BLaER1 (cell line): ENCODE measurements at regions not wholly inside any gene's neighbourhood (a gene's known extent, or its start where the extent isn't known, plus 50 kb on each side); places are given as distances from the start of the nearest gene placed in this dataset.
A peak's percentile ranks its signal among the peaks of the same experiment; 100 is the strongest.

ENCODE experiments used
- H3K27ac ChIP-seq: shearing (Covaris generic); formaldehyde crosslinking; 2 replicates; pipeline ENCODE4 v1.8.1; 2022
- H3K27me3 ChIP-seq: shearing (Covaris generic); formaldehyde crosslinking; 2 replicates; pipeline ENCODE4 v1.8.1; 2022
- H3K36me3 ChIP-seq: shearing (Covaris generic); formaldehyde crosslinking; 2 replicates; pipeline ENCODE4 v1.8.1; 2022
- H3K4me1 ChIP-seq: shearing (Covaris generic); formaldehyde crosslinking; 2 replicates; pipeline ENCODE4 v1.8.1; 2022
- H3K4me2 ChIP-seq: shearing (Covaris generic); formaldehyde crosslinking; 2 replicates; pipeline ENCODE4 v1.8.1; 2022
- H3K4me3 ChIP-seq: shearing (Covaris generic); formaldehyde crosslinking; 2 replicates; pipeline ENCODE4 v1.8.1; 2022
- H3K9ac ChIP-seq: shearing (Covaris generic); formaldehyde crosslinking; 2 replicates; pipeline ENCODE4 v1.8.1; 2022
- H3K9me3 ChIP-seq: shearing (Covaris generic); formaldehyde crosslinking; 2 replicates; pipeline ENCODE4 v1.8.1; 2022
- H4K20me1 ChIP-seq: shearing (Covaris generic); formaldehyde crosslinking; 2 replicates; pipeline ENCODE4 v1.8.1; 2022
- Cebpa-rat ChIP-seq: shearing (Covaris generic); IDR thresholded peaks from 2 replicates; pipeline ENCODE4 v1.8.1; 2022

DNA sequence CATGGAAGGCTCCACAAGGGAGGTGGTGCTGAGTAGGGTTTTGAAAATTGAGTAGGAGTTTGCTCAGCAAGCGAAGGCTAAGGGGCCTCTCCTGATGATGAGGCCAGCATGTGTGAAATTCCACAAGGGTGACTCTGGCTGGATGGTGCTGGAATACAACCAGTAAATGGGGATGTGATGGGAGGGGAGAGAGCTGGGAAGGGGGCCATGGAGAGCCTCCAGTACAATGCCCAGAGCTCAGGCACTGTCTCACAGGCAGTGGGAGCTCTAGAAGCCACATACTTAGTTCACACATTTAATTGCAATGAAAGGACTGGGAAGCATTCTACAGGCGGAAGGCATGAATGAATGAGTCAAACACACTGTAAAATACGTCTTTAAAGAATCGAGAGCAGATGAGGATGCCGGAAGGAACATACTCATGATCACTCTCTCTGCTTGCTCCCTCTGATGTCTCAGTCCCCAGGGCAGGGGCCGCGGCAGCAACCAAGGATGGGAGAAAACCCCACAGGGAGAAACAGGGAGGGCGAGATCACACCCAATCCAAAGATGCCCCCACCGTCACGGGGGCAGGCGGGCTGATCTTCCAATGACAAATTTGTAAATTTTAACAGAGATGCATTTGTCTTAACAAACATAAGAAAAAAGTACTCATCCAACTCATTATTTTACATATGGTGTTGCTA is 261.0 kb downstream of the NSG2 start:
- Histone ChIP-seq H3K27me3 (no peaks in the 10 kb centered on the region), H3K4me3 (no peak overlapping the region)
- no peak for TF ChIP-seq Cebpa-rat

DNA sequence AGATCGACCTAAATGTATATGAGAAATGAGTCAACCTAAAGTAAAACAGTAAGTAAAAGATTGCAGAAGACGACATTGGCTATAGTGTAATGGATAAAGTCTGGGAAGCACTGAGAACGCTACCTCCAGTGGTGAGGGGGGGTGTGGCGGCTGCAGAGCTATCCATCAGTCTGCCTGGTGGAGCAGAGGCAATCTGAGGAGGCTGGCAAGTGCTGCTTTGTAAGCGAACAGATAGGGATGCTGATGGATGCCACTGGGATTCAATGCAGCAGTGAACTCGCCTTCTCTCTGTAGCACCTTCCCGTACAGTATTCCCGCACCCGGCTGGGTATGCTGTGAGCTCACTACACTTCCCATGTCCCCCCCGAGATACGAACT is 261.5 kb downstream of the NSG2 start:
- H3K27ac ChIP-seq = no peak overlapping the region
- no peak overlapping the region for H3K9ac ChIP-seq
- H3K4me2 ChIP-seq = no peak overlapping the region
- no peaks in the 10 kb centered on the region for H3K36me3 ChIP-seq
- no peaks in the 10 kb centered on the region for H3K27me3 ChIP-seq
- H4K20me1 ChIP-seq = no peaks in the 10 kb centered on the region
- H3K4me1 ChIP-seq = no peaks in the 10 kb centered on the region
- TF ChIP-seq Cebpa-rat = no peak
- H3K4me3 ChIP-seq = no peak overlapping the region
- H3K9me3 ChIP-seq = no peaks in the 10 kb centered on the region

More for the DNA sequence above, 261.0 kb downstream of the NSG2 start:
- H3K9ac ChIP-seq = no peak overlapping the region
- peaks cover under 1% of the 10 kb centered on the region; the same call in 1 of the 2 replicates for H3K4me1 ChIP-seq
- no peaks in the 10 kb centered on the region for H4K20me1 ChIP-seq
- H3K36me3 ChIP-seq = no peaks in the 10 kb centered on the region
- no peak overlapping the region for H3K4me2 ChIP-seq
- no peaks in the 10 kb centered on the region for H3K9me3 ChIP-seq
- no peak overlapping the region for H3K27ac ChIP-seq

DNA sequence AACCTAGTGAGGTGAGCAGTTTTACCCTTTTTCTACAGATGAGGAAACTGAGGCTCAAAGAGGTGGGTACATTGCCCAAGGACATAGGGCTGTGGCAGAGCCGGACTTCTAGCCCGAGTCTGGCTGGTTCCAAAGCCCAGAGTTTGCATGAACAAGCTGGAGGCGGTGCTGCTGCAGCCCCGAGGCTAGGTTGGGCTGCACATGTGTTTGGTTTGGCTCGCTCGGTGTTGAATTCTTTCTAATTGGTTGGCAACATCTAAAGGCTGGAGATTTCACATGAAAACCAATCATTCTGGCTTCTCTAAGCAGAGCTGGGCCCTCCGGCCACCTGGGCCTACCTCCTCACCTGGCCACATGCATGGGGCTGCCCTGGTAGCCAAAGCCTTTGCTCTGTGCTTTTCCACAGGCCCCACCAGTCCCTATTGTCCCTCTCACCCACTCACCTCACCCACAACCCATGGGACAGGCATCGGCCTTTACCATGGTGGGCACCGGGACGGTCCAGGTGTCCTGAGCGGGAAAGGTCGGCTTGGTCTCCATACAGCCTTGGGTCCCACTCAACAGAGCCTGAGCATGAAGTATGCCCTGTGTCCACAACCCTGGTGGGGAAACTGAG is 262.3 kb downstream of the NSG2 start:
- no peak for TF ChIP-seq Cebpa-rat
- Histone ChIP-seq H3K4me2 (no peak overlapping the region), H3K9me3 (no peaks in the 10 kb centered on the region), H3K9ac (no peak overlapping the region), H3K27me3 (no peaks in the 10 kb centered on the region), H3K4me3 (no peak overlapping the region), H3K27ac (no peak overlapping the region), H3K4me1 (peaks cover 6% of the 10 kb centered on the region; the same call in 1 of the 2 replicates), H3K36me3 (no peaks in the 10 kb centered on the region), H4K20me1 (no peaks in the 10 kb centered on the region)

DNA sequence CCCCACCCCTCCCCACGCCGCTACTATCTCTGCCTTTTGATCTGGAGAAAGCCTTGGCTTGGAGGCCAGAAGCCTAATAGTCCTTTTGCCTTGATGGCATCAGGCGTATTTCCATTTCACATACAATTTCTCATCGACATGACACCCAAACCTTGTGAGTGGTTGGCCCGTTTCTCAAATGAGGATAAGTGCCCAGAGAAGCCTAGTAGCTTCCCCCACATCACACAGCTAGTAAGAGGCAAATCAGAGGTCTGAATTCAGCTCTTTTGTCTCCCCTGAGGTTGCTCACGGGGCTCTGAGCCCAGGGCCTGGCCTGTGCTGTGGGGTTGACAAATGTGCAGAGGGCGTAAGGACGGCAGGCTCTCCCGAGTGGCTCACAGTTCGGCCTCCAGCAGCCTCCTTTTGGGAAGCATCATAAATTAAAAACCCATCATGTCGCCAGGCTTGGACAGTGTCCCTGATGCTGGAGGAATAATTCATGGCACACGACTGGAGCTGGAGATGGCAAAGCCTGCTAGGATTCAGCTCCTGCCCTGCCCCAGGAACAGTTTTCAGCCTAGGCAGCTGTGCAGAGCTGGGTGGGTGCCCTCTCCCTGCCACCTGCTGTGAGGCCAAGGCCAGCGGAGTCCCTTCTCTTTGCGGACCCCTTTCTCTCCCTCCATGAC is 263.8 kb downstream of the NSG2 start:
- no peak overlapping the region for H3K4me2 ChIP-seq
- H4K20me1 ChIP-seq = no peaks in the 10 kb centered on the region
- no peak for TF ChIP-seq Cebpa-rat
- no peak overlapping the region for H3K9ac ChIP-seq
- H3K4me3 ChIP-seq = no peak overlapping the region
- H3K27me3 ChIP-seq = no peaks in the 10 kb centered on the region
- no peak overlapping the region for H3K27ac ChIP-seq
- H3K9me3 ChIP-seq = no peaks in the 10 kb centered on the region
- no peaks in the 10 kb centered on the region for H3K36me3 ChIP-seq
- H3K4me1 ChIP-seq = peaks cover 6% of the 10 kb centered on the region; the same call in 1 of the 2 replicates

DNA sequence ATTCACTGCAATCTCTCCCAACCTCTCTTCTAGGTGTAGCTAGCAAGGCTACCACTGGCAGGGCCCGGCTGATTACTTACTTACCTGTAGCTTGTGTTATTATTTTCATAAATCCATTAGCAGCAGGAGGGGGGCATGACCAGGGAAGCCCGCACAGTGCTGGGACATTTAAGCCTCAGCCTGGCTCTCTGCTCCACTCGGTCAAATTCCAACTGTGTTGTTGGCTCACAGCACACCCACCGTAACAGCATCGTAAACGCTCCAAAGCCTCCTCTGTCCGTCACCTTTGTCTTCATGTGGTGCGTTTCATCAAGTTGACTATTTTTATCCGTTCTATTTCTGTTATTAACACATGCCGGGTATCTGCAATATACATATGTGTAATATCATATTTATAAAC is 264.7 kb downstream of the NSG2 start:
- Histone ChIP-seq H3K9me3 (no peaks in the 10 kb centered on the region), H3K36me3 (no peaks in the 10 kb centered on the region), H3K9ac (no peak overlapping the region), H3K4me3 (no peak overlapping the region), H3K4me1 (peaks cover 6% of the 10 kb centered on the region; the same call in 1 of the 2 replicates), H3K27me3 (no peaks in the 10 kb centered on the region), H4K20me1 (no peaks in the 10 kb centered on the region), H3K27ac (no peak overlapping the region), H3K4me2 (no peak overlapping the region)
- no peak for TF ChIP-seq Cebpa-rat

DNA sequence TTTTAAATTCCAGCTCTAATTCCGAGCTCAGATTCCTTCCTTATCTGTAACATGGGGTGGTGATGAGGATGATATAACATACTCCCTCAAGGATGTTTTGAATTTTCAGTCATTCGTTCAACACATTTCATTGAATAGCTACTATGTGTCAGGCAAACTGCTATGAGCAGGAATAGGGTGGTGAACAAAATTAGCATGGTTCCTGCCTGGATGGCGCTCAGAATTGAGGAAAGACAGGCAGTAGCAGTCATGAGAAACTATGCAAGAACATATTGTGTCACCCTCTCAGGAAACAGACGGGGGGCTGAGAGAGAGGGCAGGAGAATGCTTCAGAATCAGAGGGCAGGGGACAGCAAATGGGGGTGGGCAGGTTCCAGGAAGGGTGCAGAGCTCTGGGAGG is 265.2 kb downstream of the NSG2 start:
- no peaks in the 10 kb centered on the region for H3K9me3 ChIP-seq
- H3K9ac ChIP-seq = no peak overlapping the region
- no peaks in the 10 kb centered on the region for H3K36me3 ChIP-seq
- no peak overlapping the region for H3K4me2 ChIP-seq
- peaks cover 6% of the 10 kb centered on the region; the same call in 1 of the 2 replicates for H3K4me1 ChIP-seq
- H3K4me3 ChIP-seq = no peak overlapping the region
- H3K27me3 ChIP-seq = no peaks in the 10 kb centered on the region
- H4K20me1 ChIP-seq = no peaks in the 10 kb centered on the region
- no peak for TF ChIP-seq Cebpa-rat
- H3K27ac ChIP-seq = no peak overlapping the region

DNA sequence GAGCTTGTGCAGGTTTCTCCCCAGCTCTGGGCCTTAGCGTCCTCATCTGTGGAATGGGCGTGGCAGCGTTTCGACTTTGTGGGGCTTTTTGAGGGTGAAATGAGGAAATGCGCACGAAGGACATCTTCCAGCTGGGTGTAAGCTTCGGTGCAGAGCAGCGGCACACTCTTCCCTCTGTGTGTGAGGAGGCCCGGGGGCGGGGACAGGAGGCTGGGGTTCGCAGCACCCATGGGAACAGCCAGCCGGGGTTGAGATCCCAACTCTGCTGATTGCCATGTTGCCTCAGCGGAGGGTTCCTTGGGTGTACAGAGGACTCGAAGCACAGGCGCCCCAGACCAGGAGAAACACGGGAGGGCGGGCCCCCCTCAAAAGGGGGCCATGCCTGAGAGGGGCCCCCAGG is 265.6 kb downstream of the NSG2 start:
- TF ChIP-seq Cebpa-rat = no peak
- Histone ChIP-seq H3K4me2 (no peak overlapping the region), H3K27me3 (no peaks in the 10 kb centered on the region), H3K9ac (no peak overlapping the region), H3K36me3 (no peaks in the 10 kb centered on the region), H4K20me1 (no peaks in the 10 kb centered on the region), H3K4me3 (no peak overlapping the region), H3K4me1 (peaks cover 6% of the 10 kb centered on the region; the same call in 1 of the 2 replicates), H3K9me3 (no peaks in the 10 kb centered on the region), H3K27ac (no peak overlapping the region)

DNA sequence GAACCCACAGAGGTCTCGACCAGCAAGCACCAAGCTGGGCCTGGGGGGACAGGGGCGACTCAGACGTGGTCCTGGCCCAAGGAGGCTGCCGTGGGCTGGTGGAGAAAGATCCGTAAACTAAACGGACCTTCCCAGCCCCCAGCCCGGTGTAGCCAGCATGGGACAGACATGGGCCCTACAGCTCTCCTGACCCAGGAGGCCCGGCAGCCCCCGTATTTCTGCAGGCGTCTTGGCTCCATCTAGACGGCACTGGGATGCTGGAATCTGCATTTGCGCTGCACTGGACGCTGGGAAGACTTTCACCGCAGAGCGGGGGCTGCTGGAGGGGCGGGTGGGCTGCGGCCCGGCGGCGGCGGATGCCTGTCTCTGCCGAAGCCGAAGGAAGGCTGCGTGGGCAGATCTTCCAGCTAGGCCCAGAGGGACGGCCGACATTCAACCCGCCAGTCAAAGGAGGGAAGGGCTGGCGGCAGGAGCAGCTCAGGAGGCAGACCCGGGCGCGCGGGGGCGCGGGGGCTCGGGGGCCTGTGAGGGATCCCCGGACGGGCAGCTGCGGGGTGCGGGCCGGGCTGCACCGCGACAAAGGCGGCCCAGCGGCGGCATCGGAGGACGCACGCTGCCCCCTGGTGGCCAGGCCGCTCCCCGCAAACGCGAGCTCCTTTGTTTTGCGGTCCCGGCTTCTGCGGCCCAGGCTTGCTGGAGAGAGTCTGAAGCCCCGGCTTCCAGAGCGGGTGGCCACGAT is 266.2 kb downstream of the NSG2 start:
- Histone ChIP-seq H3K4me3 (no peak overlapping the region), H3K36me3 (no peaks in the 10 kb centered on the region), H3K9ac (no peak overlapping the region), H3K27ac (no peak overlapping the region), H3K27me3 (no peaks in the 10 kb centered on the region), H3K9me3 (no peaks in the 10 kb centered on the region), H3K4me1 (peaks cover 6% of the 10 kb centered on the region; the same call in 1 of the 2 replicates), H3K4me2 (peak overlapping the region; percentile 35), H4K20me1 (no peaks in the 10 kb centered on the region)
- no peak for TF ChIP-seq Cebpa-rat

DNA sequence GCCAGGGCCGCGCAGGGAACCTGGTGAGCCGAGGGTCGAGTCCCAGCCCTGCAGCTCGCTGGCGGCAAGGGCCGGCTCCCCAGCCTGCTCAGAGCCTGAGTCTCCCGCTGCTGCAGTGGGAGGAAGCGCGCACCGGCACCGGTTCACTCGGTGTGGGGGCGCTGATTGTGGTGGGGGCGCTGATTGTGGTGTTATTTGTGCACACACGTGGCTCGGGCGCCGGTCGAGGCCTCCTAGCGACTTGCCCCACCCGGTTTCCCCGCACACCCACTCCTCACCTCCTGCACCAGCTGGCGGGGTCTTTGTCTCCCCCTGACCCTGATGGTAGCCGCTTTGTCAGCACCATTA is 266.7 kb downstream of the NSG2 start:
- H3K4me2 ChIP-seq = peak overlapping the region; percentile 35
- no peak overlapping the region for H3K27ac ChIP-seq
- no peak overlapping the region for H3K9ac ChIP-seq
- no peak for TF ChIP-seq Cebpa-rat
- no peaks in the 10 kb centered on the region for H4K20me1 ChIP-seq
- no peak overlapping the region for H3K4me3 ChIP-seq
- peaks cover 8% of the 10 kb centered on the region; the same call in 1 of the 2 replicates for H3K4me1 ChIP-seq
- no peaks in the 10 kb centered on the region for H3K27me3 ChIP-seq
- no peaks in the 10 kb centered on the region for H3K36me3 ChIP-seq
- no peaks in the 10 kb centered on the region for H3K9me3 ChIP-seq
